Keratinocyte (primary cell): ENCODE measurements at regions not wholly inside any gene's neighbourhood (a gene's known extent, or its start where the extent isn't known, plus 50 kb on each side); places are given as distances from the start of the nearest gene placed in this dataset.

Source experiments
- DNase-seq: peaks from one replicate; pipeline ENCODE4 v3.0.0-alpha.2; 2011; ENCODE audit warnings: low read depth, missing footprints, low spot score
- FAIRE-seq: peaks from 2 replicates; lab custom pipeline; 2011; peaks lifted over from hg19 to GRCh38; lab: Jason Lieb, UNC
- H2AFZ ChIP-seq: 2 replicates; pipeline ENCODE4 v1.6.0; 2012; ENCODE audit warnings: low read length, control low read depth, inconsistent platforms; ENCODE audit not compliant: control insufficient read depth
- H3K27ac ChIP-seq: 2 replicates; pipeline ENCODE4 v1.5.1; 2011; ENCODE audit warnings: low read length; ENCODE audit not compliant: control insufficient read depth, insufficient read depth
- H3K27me3 ChIP-seq: 3 replicates; pipeline ENCODE4 v1.6.0; 2011; ENCODE audit warnings: low read length; ENCODE audit not compliant: control insufficient read depth, insufficient read depth; ENCODE audit errors: extremely low read depth
- H3K36me3 ChIP-seq, 2 experiments: 2 replicates in 1 of 2; 3 replicates in 1 of 2; pipeline ENCODE4 v1.5.1; 2011; ENCODE audit warnings: low read length in 2 of 2, mild to moderate bottlenecking in 1 of 2; ENCODE audit not compliant: control insufficient read depth in 2 of 2, insufficient read depth in 2 of 2; ENCODE audit errors: extremely low read depth in 1 of 2
- H3K4me1 ChIP-seq: 3 replicates; pipeline ENCODE4 v1.5.1; 2011; ENCODE audit warnings: low read length; ENCODE audit not compliant: control insufficient read depth, insufficient read depth; ENCODE audit errors: extremely low read depth
- H3K4me2 ChIP-seq: 3 replicates; pipeline ENCODE4 v1.6.0; 2011; ENCODE audit warnings: low read depth, low read length; ENCODE audit not compliant: control insufficient read depth, insufficient read depth; ENCODE audit errors: extremely low read depth
- H3K4me3 ChIP-seq, 3 experiments: fragments of 200-600 bp in 1 of 3; sonication (generic) in 1 of 3; 2 replicates in 2 of 3; 3 replicates in 1 of 3; pipeline ENCODE4 v1.5.1; 2011 to 2016; ENCODE audit warnings: low read length in 3 of 3, mild to moderate bottlenecking in 3 of 3, control low read depth in 2 of 3, inconsistent platforms in 1 of 3, low read depth in 1 of 3, mixed read lengths in 1 of 3, mixed run types in 1 of 3, moderate library complexity in 1 of 3; ENCODE audit not compliant: control insufficient read depth in 2 of 3, insufficient read depth in 2 of 3; ENCODE audit errors: extremely low read depth in 1 of 3
- H3K79me2 ChIP-seq: 2 replicates; pipeline ENCODE4 v1.6.0; 2012; ENCODE audit warnings: low read length; ENCODE audit not compliant: control insufficient read depth, insufficient read depth
- H3K9ac ChIP-seq: 3 replicates; pipeline ENCODE4 v1.6.0; 2011; ENCODE audit warnings: low read length; ENCODE audit not compliant: control insufficient read depth, insufficient read depth; ENCODE audit errors: extremely low read depth
- H3K9me1 ChIP-seq: 3 replicates; pipeline ENCODE4 v1.6.0; 2011; ENCODE audit warnings: low read length; ENCODE audit not compliant: control insufficient read depth, insufficient read depth; ENCODE audit errors: extremely low read depth
- H3K9me3 ChIP-seq: 2 replicates; pipeline ENCODE4 v1.5.1; 2012; ENCODE audit warnings: low read depth, low read length; ENCODE audit not compliant: control insufficient read depth
- H4K20me1 ChIP-seq: 3 replicates; pipeline ENCODE4 v1.6.0; 2011; ENCODE audit warnings: low read length; ENCODE audit not compliant: control insufficient read depth, insufficient read depth; ENCODE audit errors: extremely low read depth
- CTCF ChIP-seq, 3 experiments: IDR thresholded peaks in 1 of 3; conservative IDR thresholded peaks in 1 of 3; optimal IDR thresholded peaks in 1 of 3; 2 replicates in 2 of 3; 3 replicates in 1 of 3; pipeline versions ENCODE3 to v1.5.1; 2011; ENCODE audit warnings: low read length in 3 of 3, mild to moderate bottlenecking in 3 of 3, moderate library complexity in 2 of 3, control low read depth in 1 of 3, inconsistent platforms in 1 of 3; ENCODE audit not compliant: insufficient read depth in 2 of 3; ENCODE audit errors: extremely low read depth in 1 of 3
- EZH2 ChIP-seq: IDR thresholded peaks from one replicate; pipeline ENCODE4 v1.6.1; 2012; ENCODE audit warnings: inconsistent platforms, mild to moderate bottlenecking, low read length, moderate library complexity
- dilution Hi-C: fragments of 300-500 bp; cut with MboI; formaldehyde crosslinking; loops from one replicate; pipeline ENCODE4 v1.7.0; 2020; ENCODE audit warnings: low sequenced_read_pairs; ENCODE audit not compliant: extremely low pct_ligation_motif_present

GRCh38 chrX:104310657-104311254 is 56.0 kb upstream of the ESX1 start:
- no peak for FAIRE-seq
- Histone ChIP-seq H2AFZ (no peak overlapping the region), H3K9ac (no peak overlapping the region), H4K20me1 (no peaks in the 10 kb centered on the region), H3K4me3 (no peak overlapping the region), H3K4me2 (peak overlapping the region; percentile 70), H3K27me3 (no peaks in the 10 kb centered on the region), H3K36me3 (no peaks in the 10 kb centered on the region), H3K4me1 (peaks cover 14% of the 10 kb centered on the region), H3K79me2 (no peaks in the 10 kb centered on the region), H3K9me1 (no peaks in the 10 kb centered on the region), H3K9me3 (no peaks in the 10 kb centered on the region), H3K27ac (no peak overlapping the region)
- TF ChIP-seq EZH2 (no peak), CTCF (optimal IDR thresholded peaks at IDR 0.05 in 1 of 3, IDR thresholded peaks at IDR 0.05 in 1 of 3, conservative IDR thresholded peaks at IDR 0.05 in 1 of 3; ENCODE audit: extremely low read depth in 1 of 3, insufficient read depth in 2 of 3, low read length in 3 of 3) (no peak)
- no peak for DNase-seq
- dilution Hi-C loops: no loop called here

GRCh38 chrX:104310090-104310489 is 55.4 kb upstream of the ESX1 start:
- dilution Hi-C loops: no loop called here
- peak overlapping the region in 2 of 3 experiments; percentile 16 to 44 for H3K4me3 ChIP-seq
- H3K27ac ChIP-seq: no peak overlapping the region
- no peaks in the 10 kb centered on the region for H3K79me2 ChIP-seq
- H3K9ac ChIP-seq: peak overlapping the region; percentile 15
- FAIRE-seq (no peak), DNase-seq (no peak)
- peak overlapping the region; percentile 69 for H2AFZ ChIP-seq
- H4K20me1 ChIP-seq: no peaks in the 10 kb centered on the region
- TF ChIP-seq EZH2 (no peak), CTCF (optimal IDR thresholded peaks at IDR 0.05 in 1 of 3, IDR thresholded peaks at IDR 0.05 in 1 of 3, conservative IDR thresholded peaks at IDR 0.05 in 1 of 3; ENCODE audit: extremely low read depth in 1 of 3, insufficient read depth in 2 of 3, low read length in 3 of 3) (peak in 2 of 3 experiments; percentile 24 to 43)
- peaks cover 9% of the 10 kb centered on the region for H3K4me1 ChIP-seq
- no peaks in the 10 kb centered on the region for H3K36me3 ChIP-seq
- H3K9me3 ChIP-seq: no peaks in the 10 kb centered on the region
- no peaks in the 10 kb centered on the region for H3K27me3 ChIP-seq
- no peaks in the 10 kb centered on the region for H3K9me1 ChIP-seq
- H3K4me2 ChIP-seq: peak overlapping the region; percentile 70
